ENCODE measurements at regions not wholly inside any gene's neighbourhood (a gene's known extent, or its start where the extent isn't known, plus 50 kb on each side); places are given as distances from the start of the nearest gene placed in this dataset.
"Not testable (repeated sequence)": the region's sequence is repeated elsewhere in the genome, so short reads cannot be mapped to it uniquely, and the experiment has no call there.

DNA sequence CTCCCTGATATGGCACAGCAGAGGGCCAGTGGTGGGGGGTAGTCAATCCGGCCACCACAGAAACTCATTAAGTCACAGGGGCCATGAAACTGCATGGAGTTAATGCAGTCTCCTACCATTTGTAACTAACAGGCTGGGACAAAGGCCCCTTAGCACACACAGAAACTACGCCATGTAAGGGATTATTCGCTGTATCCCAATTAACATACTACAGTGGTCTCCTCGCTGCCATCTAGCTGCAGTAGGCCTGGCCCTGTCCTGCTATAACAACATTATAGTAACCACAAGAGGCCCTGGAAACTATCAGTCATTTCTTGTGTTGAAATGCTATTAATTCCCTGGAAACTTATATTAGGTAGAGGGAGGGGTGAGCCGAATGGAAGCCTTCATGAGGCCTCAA, 72.3 kb upstream of the CCN2 start:
- H3K4me1 ChIP-seq (ENCODE audit: control insufficient read depth in 2 of 2, insufficient read depth in 2 of 2, low read length in 2 of 2) = no peaks in the 10 kb centered on the region
- Mint-ChIP-seq H3K4me3 (no peak overlapping the region), H3K4me1 (peaks cover 6% of the 10 kb centered on the region), H3K27me3 (peaks cover 5% of the 10 kb centered on the region), H3K9me3 (ENCODE audit: insufficient read depth) (peaks cover 2% of the 10 kb centered on the region), H3K27ac (no peak overlapping the region)
- CTCF ChIA-PET = no interaction called here
- no peak overlapping the region for H2AFZ ChIP-seq (ENCODE audit: insufficient read depth, low read depth, low read length, poor library complexity, severe bottlenecking)
- no peak overlapping the region for H3K27ac ChIP-seq (ENCODE audit: low read length in 2 of 2)
- no peak overlapping the region for H3K4me2 ChIP-seq (replicated peaks; ENCODE audit: low read depth, low read length, poor library complexity, severe bottlenecking)
- H3K4me3 ChIP-seq (ENCODE audit: control extremely low read depth in 1 of 5, extremely low read depth in 1 of 5, insufficient read depth in 1 of 5, low read depth in 2 of 5, low read length in 4 of 5) = no peak overlapping the region
- DNase-seq (no peak), ATAC-seq (ENCODE audit: low read depth) (no peak)
- 89% methylated on average over 3 of the region's 5 CpGs for WGBS (ENCODE audit: insufficient coverage)
- no peaks in the 10 kb centered on the region for H3K9me3 ChIP-seq (ENCODE audit: control extremely low read depth in 1 of 3, control insufficient read depth in 2 of 3, insufficient read depth in 1 of 3, low read length in 2 of 3)
- H3K27me3 ChIP-seq (replicated peaks in 1 of 4; ENCODE audit: control extremely low read depth in 1 of 4, control insufficient read depth in 3 of 4, insufficient read depth in 4 of 4, low read length in 3 of 4) = no peaks in the 10 kb centered on the region
- TF ChIP-seq CTCF (IDR thresholded peaks at IDR 0.05) = no peak
- no peak for TF ChIP-seq EZH2 (IDR thresholded peaks at IDR 0.05; ENCODE audit: borderline replicate concordance, insufficient read depth, low read depth, low read length, poor library complexity, severe bottlenecking)
- no peak overlapping the region for H3K9ac ChIP-seq (ENCODE audit: low read length)
- intact Hi-C loops (cut with micrococcal nuclease) = no loop called here
- POLR2A ChIA-PET = no interaction called here
- H3K36me3 ChIP-seq (replicated peaks in 1 of 2; ENCODE audit: control extremely low read depth in 1 of 2, control insufficient read depth in 1 of 2, extremely low read depth in 1 of 2, insufficient read depth in 2 of 2, low read length in 1 of 2) = no peaks in the 10 kb centered on the region
- no peaks in the 10 kb centered on the region for H3K79me2 ChIP-seq (ENCODE audit: control insufficient read depth, insufficient read depth, low read length)
- H4K20me1 ChIP-seq (ENCODE audit: control insufficient read depth, insufficient read depth, low read length, poor library complexity, severe bottlenecking) = no peaks in the 10 kb centered on the region

DNA sequence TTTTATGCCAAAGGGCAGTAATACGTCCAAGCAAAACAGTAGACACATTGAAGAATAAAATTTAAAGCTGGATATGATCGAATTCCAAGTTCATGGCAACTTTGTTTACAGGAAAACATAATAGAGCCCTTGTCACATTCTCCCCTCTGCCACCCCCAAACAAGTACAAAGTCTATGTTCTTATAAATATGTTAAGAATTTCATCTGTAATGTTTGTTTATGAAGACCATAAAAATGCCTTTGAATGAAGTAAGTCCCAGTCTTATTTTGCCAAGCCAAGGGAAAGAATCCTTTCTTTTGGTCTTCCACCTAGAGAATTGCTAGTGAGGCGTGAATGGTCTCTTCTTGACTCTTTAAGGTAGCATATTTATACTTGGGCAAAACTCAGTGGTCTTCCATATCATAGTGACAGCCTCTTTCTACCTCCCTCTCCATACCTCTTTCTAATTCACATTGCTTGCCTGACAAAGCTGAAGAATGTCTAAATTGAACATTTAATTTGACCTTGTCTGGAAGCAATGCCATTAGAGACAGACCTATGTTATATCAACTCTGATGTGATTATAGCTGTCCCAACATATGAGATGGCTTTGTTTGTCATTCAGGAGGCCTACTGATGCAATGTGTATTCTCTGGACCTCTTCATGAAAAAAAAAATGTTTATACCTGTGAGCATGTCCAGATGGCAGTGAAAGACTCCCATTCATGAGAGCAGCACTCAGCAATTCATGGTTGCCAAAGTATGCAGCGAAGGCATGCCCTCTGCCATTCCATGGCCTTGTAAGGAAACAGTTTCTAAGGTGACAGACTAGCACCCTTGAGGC, 70.6 kb upstream of the CCN2 start:
- DNase-seq (no peak), ATAC-seq (ENCODE audit: low read depth) (no peak)
- POLR2A ChIA-PET = no interaction called here
- H3K4me1 ChIP-seq (ENCODE audit: control insufficient read depth in 2 of 2, insufficient read depth in 2 of 2, low read length in 2 of 2) = no peaks in the 10 kb centered on the region
- no peak overlapping the region for H3K4me3 ChIP-seq (ENCODE audit: control extremely low read depth in 1 of 5, extremely low read depth in 1 of 5, insufficient read depth in 1 of 5, low read depth in 2 of 5, low read length in 4 of 5)
- no peaks in the 10 kb centered on the region for H3K9me3 ChIP-seq (ENCODE audit: control extremely low read depth in 1 of 3, control insufficient read depth in 2 of 3, insufficient read depth in 1 of 3, low read length in 2 of 3)
- no peak overlapping the region for H3K4me3 Mint-ChIP-seq
- WGBS (ENCODE audit: insufficient coverage) = 80% methylated on average over 1 of the region's 4 CpGs
- peaks cover 2% of the 10 kb centered on the region for H3K9me3 Mint-ChIP-seq (ENCODE audit: insufficient read depth)
- CTCF ChIA-PET = no interaction called here
- no peaks in the 10 kb centered on the region for H3K36me3 ChIP-seq (replicated peaks in 1 of 2; ENCODE audit: control extremely low read depth in 1 of 2, control insufficient read depth in 1 of 2, extremely low read depth in 1 of 2, insufficient read depth in 2 of 2, low read length in 1 of 2)
- no peaks in the 10 kb centered on the region for H3K27me3 Mint-ChIP-seq
- H3K27me3 ChIP-seq (replicated peaks in 1 of 4; ENCODE audit: control extremely low read depth in 1 of 4, control insufficient read depth in 3 of 4, insufficient read depth in 4 of 4, low read length in 3 of 4) = no peaks in the 10 kb centered on the region
- peaks cover 6% of the 10 kb centered on the region for H3K4me1 Mint-ChIP-seq
- no peak overlapping the region for H3K4me2 ChIP-seq (replicated peaks; ENCODE audit: low read depth, low read length, poor library complexity, severe bottlenecking)
- H4K20me1 ChIP-seq (ENCODE audit: control insufficient read depth, insufficient read depth, low read length, poor library complexity, severe bottlenecking) = no peaks in the 10 kb centered on the region
- no peak for TF ChIP-seq CTCF (IDR thresholded peaks at IDR 0.05)
- no peak for TF ChIP-seq EZH2 (IDR thresholded peaks at IDR 0.05; ENCODE audit: borderline replicate concordance, insufficient read depth, low read depth, low read length, poor library complexity, severe bottlenecking)
- intact Hi-C loops (cut with micrococcal nuclease) = no loop called here
- no peaks in the 10 kb centered on the region for H3K79me2 ChIP-seq (ENCODE audit: control insufficient read depth, insufficient read depth, low read length)
- H3K27ac Mint-ChIP-seq = no peak overlapping the region
- H3K9ac ChIP-seq (ENCODE audit: low read length) = no peak overlapping the region
- H2AFZ ChIP-seq (ENCODE audit: insufficient read depth, low read depth, low read length, poor library complexity, severe bottlenecking) = no peak overlapping the region
- no peak overlapping the region for H3K27ac ChIP-seq (ENCODE audit: low read length in 2 of 2)

- H3K36me3 ChIP-seq (replicated peaks in 1 of 2; ENCODE audit: control extremely low read depth in 1 of 2, control insufficient read depth in 1 of 2, extremely low read depth in 1 of 2, insufficient read depth in 2 of 2, low read length in 1 of 2); H3K27ac ChIP-seq (ENCODE audit: low read length in 2 of 2); H3K4me1 ChIP-seq (ENCODE audit: control insufficient read depth in 2 of 2, insufficient read depth in 2 of 2, low read length in 2 of 2); H3K27me3 ChIP-seq (replicated peaks in 1 of 4; ENCODE audit: control extremely low read depth in 1 of 4, control insufficient read depth in 3 of 4, insufficient read depth in 4 of 4, low read length in 3 of 4); H3K4me3 ChIP-seq (ENCODE audit: control extremely low read depth in 1 of 5, extremely low read depth in 1 of 5, insufficient read depth in 1 of 5, low read depth in 2 of 5, low read length in 4 of 5); POLR2A ChIA-PET; H3K79me2 ChIP-seq (ENCODE audit: control insufficient read depth, insufficient read depth, low read length); H3K4me1 Mint-ChIP-seq; H4K20me1 ChIP-seq (ENCODE audit: control insufficient read depth, insufficient read depth, low read length, poor library complexity, severe bottlenecking); intact Hi-C loops (cut with micrococcal nuclease); H3K27ac Mint-ChIP-seq; H3K9me3 Mint-ChIP-seq (ENCODE audit: insufficient read depth); H3K4me2 ChIP-seq (replicated peaks; ENCODE audit: low read depth, low read length, poor library complexity, severe bottlenecking); ATAC-seq (ENCODE audit: low read depth); H2AFZ ChIP-seq (ENCODE audit: insufficient read depth, low read depth, low read length, poor library complexity, severe bottlenecking); H3K9me3 ChIP-seq (ENCODE audit: control extremely low read depth in 1 of 3, control insufficient read depth in 2 of 3, insufficient read depth in 1 of 3, low read length in 2 of 3); DNase-seq; CTCF ChIA-PET; H3K9ac ChIP-seq (ENCODE audit: low read length); H3K4me3 Mint-ChIP-seq; H3K27me3 Mint-ChIP-seq: not testable (repeated sequence)
- no CpG with 5 or more reads among the region's 4 CpGs for WGBS (ENCODE audit: insufficient coverage)
Observed at GRCh38 chr6:132020918-132021317, 69.7 kb upstream of the CCN2 start.

All from B cell (primary cell).